ENCODE measurements at regions not wholly inside any gene's neighbourhood (a gene's known extent, or its start where the extent isn't known, plus 50 kb on each side); places are given as distances from the start of the nearest gene placed in this dataset.
"Not testable (repeated sequence)": the region's sequence is repeated elsewhere in the genome, so short reads cannot be mapped to it uniquely, and the experiment has no call there.

- in situ Hi-C loops (cut with MboI; ENCODE audit: low sequenced_read_pairs): no loop called here
Measured at GRCh38 chr21:31538816-31539215, 120.7 kb upstream of the SOD1 start.

- in situ Hi-C loops (cut with MboI; ENCODE audit: low sequenced_read_pairs): no loop called here
Measured at GRCh38 chr21:31537872-31538576, 121.5 kb upstream of the SOD1 start.

GRCh38 chr21:31536138-31536537, 123.4 kb upstream of the SOD1 start:
- in situ Hi-C loops (cut with MboI; ENCODE audit: low sequenced_read_pairs): no loop called here

- in situ Hi-C loops (cut with MboI; ENCODE audit: low sequenced_read_pairs): no loop called here
Measured at GRCh38 chr21:31531967-31532366, 127.5 kb upstream of the SOD1 start.

GRCh38 chr21:31530897-31531705, 128.4 kb upstream of the SOD1 start:
- in situ Hi-C loops (cut with MboI; ENCODE audit: low sequenced_read_pairs): no loop called here

GRCh38 chr21:31530364-31530763, 129.1 kb upstream of the SOD1 start:
- in situ Hi-C loops (cut with MboI; ENCODE audit: low sequenced_read_pairs): no loop called here

GRCh38 chr21:31529406-31529805, 130.1 kb upstream of the SOD1 start:
- in situ Hi-C loops (cut with MboI; ENCODE audit: low sequenced_read_pairs): no loop called here

GRCh38 chr21:31526040-31526439, 133.5 kb upstream of the SOD1 start:
- in situ Hi-C loops (cut with MboI; ENCODE audit: low sequenced_read_pairs): no loop called here

- in situ Hi-C loops (cut with MboI; ENCODE audit: low sequenced_read_pairs): no loop called here
Measured at GRCh38 chr21:31524140-31524539, 135.4 kb upstream of the SOD1 start.

GRCh38 chr21:31521515-31521914, 138.0 kb upstream of the SOD1 start:
- in situ Hi-C loops (cut with MboI; ENCODE audit: low sequenced_read_pairs): no loop called here

- in situ Hi-C loops (cut with MboI; ENCODE audit: low sequenced_read_pairs): no loop called here
Measured at GRCh38 chr21:31520561-31521098, 138.9 kb upstream of the SOD1 start.

GRCh38 chr21:31518580-31518979, 140.9 kb upstream of the SOD1 start:
- in situ Hi-C loops (cut with MboI; ENCODE audit: low sequenced_read_pairs): no loop called here

- in situ Hi-C loops (cut with MboI; ENCODE audit: low sequenced_read_pairs): no loop called here
Measured at GRCh38 chr21:31517664-31518414, 141.7 kb upstream of the SOD1 start.

GRCh38 chr21:31515253-31515652, 144.2 kb upstream of the SOD1 start:
- in situ Hi-C loops (cut with MboI; ENCODE audit: low sequenced_read_pairs): no loop called here

- in situ Hi-C loops (cut with MboI; ENCODE audit: low sequenced_read_pairs): no loop called here
Measured at GRCh38 chr21:31514598-31514997, 144.9 kb upstream of the SOD1 start.

GRCh38 chr21:31513541-31513940, 146.0 kb upstream of the SOD1 start:
- in situ Hi-C loops (cut with MboI; ENCODE audit: low sequenced_read_pairs): not testable (repeated sequence)

GRCh38 chr21:31511999-31512398, 147.5 kb upstream of the SOD1 start:
- in situ Hi-C loops (cut with MboI; ENCODE audit: low sequenced_read_pairs): not testable (repeated sequence)

GRCh38 chr21:31511258-31511657, 148.2 kb upstream of the SOD1 start:
- in situ Hi-C loops (cut with MboI; ENCODE audit: low sequenced_read_pairs): no loop called here

GRCh38 chr21:31509194-31510017, 150.1 kb upstream of the SOD1 start:
- in situ Hi-C loops (cut with MboI; ENCODE audit: low sequenced_read_pairs): no loop called here

- in situ Hi-C loops (cut with MboI; ENCODE audit: low sequenced_read_pairs): no loop called here
Measured at GRCh38 chr21:31505975-31506374, 153.5 kb upstream of the SOD1 start.

Measured in HL-60/S4 treated with retinoic acid at 250 ng/mL for 4 days and 3 days (cell line).